Inflammatory macrophage treated with lipopolysaccharide for 1 hour (primary cell): ENCODE measurements at regions not wholly inside any gene's neighbourhood (a gene's known extent, or its start where the extent isn't known, plus 50 kb on each side); places are given as distances from the start of the nearest gene placed in this dataset.
"Not testable (repeated sequence)": the region's sequence is repeated elsewhere in the genome, so short reads cannot be mapped to it uniquely, and the experiment has no call there.

ENCODE experiments used
- DNase-seq, 2 donors: peaks; one replicate each; pipeline ENCODE4 v3.0.0-alpha.2; 2020 to 2022

DNA sequence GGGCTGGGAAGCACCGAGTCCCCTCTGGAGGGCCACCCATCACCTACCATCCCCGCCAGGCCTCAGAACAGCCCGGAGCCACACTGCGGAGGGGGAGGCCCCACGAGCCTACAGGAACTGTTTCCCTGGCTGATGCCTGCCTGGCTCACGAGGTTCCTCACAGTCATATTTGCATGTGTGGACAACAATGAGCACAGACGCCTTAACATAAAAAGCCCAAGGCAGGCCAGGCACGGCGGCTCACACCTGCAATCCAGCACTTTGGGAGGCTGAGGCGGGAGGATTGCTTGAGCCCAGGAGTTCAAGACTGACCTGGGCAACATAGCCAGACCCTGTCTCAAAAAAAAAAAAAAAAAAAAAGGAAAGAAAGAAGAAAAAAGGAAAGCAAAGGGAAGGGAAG, 125.9 kb downstream of the FAM53A start:
- no peak for DNase-seq

DNA sequence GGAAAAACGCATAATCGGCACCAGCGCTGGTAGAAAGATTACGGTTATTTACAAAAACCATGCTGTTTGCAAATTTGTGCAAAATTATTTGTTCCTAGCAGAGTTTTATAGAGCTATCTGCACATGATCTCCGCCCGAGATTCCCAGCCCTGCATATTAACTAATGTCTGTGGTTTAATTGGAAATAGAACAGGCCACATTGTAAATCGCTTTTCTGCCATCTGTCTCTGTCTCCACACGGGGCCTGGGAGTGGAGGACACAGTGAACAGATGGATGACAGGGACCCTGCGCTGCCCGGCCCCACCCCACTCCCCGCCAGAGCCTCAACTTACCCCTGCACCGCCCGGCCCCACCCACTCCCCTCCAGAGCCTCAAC, 126.9 kb downstream of the FAM53A start:
- no peak for DNase-seq

DNA sequence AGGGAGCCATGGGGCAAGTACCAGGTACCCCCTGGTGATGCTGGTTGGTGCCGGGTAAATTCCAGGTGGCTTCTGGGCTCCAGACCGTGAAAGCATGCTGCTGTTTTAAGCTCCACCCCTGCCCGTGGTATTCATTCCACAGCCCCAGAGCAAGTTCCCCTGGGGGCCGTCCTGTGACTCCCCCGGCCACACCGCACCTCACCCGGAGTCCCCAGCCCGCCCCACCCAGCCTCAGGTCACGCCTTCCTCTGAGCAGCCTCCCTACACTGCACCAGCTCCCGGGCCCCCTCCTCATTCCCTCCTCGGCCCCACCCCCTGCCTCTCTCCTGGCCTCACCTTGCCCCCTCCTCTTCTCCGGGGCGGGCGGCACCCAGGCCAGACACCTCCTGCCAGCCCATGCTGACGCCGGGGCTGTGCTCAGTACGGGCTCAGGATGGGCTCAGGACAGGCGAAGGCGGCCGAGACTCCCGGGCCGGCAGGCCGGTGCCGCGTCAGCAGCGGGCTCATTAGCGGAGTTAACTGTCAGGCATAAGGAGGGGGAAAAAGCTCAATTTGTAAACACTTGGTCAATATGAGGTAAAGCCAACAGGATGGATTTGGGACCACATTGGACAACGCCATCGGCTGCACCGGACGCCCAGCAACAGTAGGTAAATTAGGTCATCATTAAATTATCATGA, 127.4 kb downstream of the FAM53A start:
- no peak for DNase-seq

DNA sequence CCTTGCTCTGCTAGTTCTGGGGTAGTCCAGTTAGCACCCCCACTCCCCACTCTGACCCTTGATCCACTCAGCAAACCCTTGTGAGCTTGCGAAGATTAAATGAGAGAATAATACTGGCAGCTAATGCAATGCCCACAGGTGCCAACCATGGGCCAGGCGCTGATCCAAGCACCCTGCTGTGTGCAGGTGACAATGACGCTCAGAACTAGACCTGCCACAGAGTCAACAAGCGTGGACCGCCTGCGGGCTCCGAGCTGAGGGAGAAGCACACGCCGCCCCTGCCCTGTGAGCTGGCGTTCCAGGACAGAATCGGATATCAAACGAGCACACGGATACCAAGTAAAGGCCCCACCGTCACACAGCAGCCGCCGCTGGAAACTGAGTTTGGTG, 129.2 kb downstream of the FAM53A start:
- no peak for DNase-seq

DNA sequence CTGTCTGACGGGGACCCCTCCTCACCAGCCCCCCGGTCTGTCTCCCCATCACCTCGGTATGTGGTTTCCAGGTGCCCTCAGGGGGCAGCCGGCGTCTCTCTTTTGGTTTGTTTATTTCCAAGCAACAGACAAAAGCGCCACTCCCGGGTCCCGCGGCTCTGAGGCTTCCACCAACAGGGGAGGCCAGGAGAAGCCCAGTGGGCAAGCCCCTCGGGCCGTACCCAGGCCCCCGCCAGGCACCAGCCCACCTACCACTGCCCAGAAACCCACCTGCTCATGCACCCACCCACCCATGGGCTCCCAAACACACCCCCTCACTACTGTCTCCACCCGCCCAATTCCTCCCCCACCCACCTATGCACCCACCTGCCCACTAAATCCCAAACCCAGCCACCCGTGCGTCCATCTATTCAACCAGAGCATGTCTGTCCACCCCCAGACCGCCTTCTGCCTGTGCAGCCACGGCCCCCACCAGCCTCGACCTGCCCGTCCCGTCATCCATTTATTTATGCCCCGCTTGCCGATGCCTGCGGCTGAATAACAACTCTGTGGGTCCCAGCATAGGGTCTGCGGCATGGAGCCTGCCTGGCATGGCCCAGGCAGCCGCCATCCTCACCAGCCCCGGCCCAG, 129.8 kb downstream of the FAM53A start:
- no peak for DNase-seq

DNA sequence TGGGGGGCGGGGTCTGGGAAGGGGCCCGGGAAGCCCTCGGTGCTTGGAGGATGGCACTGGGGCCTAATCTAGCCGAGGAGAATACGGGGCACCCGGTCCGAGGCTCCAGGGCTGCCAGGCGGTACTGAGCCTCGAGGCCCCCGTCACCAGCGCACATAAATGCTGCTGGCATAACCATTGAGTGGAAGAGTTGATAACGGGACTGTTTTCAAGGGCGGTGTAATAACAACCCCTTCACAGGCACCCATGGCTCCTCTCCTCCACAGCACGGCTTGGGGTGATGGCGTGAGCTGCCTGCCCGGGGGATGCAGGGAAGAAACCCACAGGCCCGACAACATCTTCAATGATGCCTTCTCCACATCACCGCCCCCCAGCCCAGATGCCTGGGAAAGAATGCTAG, 130.7 kb downstream of the FAM53A start:
- no peak for DNase-seq

DNA sequence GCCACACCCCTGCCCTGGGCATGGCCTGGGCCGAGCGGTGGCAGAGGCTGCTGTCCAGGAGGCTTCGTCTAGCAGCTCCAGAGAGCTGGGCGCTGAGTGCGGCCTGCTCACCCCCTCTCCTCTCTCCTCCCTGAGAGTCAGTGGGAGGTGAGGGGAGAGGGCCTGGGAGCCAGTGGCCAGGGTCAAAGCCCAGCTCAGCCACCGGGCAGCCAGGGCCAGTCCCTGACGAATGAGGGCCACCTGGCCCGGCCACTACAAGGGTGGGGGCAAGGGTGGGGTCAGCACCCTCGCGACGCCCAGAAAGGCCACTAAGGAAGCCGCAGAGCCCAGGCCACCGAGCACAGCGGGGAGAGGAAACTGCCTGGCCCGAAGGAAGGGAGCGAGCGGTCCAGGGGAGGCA, 131.7 kb downstream of the FAM53A start:
- no peak for DNase-seq

DNA sequence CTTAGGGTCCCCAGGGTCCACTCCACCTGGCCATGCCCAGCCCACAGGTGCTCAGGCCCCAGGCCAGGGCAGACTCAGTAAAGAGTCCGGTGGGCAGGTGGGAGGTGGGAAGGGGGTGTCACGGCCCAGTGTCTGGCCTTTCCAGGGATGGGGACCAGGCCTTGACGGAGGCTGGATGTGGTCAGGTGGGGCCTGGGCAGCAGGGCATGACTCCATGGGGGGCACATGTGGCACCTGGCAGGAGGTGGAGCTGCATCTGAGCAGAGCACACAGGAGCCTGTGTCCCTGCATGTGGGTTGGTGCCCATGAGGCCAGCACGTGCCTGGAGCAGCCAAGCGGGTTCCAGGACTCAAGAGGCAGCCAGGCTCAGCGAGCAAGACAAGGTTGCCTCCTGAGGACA, 132.9 kb downstream of the FAM53A start:
- no peak for DNase-seq

DNA sequence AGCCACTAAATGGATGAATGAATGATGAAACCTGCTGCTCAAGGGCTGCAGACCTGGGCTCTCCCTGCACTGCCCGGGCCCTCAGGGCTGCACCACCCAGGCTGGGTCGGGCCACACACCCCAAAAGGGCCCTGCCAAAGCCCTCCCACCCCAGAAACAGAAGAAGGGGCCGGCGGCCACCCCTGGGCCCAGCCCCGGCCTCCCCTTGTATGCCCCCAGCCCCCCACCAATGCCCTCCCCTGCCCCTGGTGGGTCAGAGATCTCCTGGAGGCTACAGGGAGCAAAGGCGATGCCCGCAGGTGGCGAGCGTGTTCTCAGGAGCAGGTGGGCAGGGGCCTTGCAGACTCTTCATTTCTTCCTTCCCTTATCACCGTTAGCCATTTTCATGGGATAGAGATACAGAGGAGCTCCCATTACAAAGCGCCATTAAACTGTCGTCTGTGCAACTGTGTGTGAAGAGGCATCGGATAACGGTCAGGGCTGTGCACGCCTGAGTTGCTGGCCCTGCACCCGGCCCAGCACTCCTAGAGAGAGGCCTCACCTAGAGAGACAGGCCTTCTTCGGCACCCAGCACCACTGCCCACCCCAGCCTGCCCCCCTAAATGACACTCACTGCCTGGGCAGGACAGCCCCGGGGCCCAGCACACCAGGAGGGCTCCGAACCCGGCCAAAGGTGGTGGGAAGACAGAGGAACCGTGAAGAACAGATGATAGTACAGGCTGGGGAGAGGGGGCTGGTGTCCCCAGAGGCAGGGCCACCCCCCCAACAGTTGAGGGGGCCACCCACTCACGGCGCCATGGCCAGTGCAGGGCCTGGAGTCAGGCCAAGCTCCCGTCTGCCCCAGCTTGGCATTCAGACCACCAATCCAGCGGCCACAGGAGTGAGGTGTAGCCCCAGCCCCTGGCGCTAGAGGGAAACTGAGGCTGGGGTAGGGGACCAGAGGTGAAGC, 133.7 kb downstream of the FAM53A start:
- no peak for DNase-seq

DNA sequence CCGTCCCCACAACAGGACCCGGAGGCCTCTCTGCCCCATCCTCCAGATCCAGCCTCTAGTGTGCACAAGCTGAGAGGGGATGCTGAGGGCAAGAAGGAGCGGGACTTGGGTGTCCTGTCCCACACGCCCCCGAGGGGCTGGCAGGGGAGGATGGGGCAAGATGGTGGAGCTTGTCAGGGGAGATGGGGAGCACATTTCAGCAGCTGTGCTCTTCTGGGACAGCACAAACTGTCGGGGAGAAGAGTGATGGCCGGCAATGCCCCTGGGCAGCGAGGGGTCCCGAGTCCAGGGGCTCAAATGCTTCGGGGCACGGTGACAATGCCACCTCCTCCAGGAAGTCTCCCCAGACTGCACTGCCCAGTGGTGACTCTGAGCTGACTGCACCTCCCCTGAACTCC, 134.5 kb downstream of the FAM53A start:
- DNase-seq: no peak

DNA sequence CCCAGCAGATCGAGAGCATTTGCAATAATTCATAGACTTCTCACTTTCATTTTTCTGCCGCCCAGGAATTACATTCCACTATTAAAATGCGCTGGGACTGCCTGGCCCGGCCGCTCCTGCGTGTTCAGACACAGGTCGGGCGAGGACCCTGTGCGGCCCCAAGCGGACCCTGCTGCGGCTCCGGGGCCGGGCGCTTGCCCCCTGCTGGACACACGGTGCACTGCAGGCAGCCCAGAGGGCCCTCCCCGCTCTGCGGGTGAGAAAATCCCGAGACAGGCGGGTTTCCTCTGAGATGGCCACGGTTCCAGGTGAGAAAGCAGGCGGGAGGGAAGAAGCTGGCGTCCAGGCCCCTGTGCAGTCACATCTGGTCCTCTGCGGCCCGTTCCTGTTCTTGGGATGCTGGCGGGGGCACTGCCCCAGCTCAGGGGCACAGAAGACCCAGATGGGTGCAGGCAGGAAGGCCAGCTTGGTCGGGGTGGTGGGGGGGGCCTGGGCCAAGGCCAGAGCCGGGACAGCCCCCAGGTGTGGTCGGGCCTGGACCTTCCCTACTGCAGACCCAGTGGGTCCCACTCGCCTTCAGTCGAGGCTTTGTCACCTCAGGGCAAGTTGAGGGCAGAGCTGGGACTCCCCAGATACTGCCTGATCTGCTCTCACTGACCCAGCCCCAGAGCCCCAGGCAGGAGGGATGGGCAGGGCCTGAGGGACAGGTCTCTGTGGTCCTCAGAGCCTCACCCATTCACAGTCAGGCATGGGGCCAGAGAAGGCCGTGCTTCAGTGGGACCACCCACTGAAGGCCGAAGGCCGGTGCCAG, 135.1 kb downstream of the FAM53A start:
- DNase-seq: peak in 1 of 2 donors; percentile 33

DNA sequence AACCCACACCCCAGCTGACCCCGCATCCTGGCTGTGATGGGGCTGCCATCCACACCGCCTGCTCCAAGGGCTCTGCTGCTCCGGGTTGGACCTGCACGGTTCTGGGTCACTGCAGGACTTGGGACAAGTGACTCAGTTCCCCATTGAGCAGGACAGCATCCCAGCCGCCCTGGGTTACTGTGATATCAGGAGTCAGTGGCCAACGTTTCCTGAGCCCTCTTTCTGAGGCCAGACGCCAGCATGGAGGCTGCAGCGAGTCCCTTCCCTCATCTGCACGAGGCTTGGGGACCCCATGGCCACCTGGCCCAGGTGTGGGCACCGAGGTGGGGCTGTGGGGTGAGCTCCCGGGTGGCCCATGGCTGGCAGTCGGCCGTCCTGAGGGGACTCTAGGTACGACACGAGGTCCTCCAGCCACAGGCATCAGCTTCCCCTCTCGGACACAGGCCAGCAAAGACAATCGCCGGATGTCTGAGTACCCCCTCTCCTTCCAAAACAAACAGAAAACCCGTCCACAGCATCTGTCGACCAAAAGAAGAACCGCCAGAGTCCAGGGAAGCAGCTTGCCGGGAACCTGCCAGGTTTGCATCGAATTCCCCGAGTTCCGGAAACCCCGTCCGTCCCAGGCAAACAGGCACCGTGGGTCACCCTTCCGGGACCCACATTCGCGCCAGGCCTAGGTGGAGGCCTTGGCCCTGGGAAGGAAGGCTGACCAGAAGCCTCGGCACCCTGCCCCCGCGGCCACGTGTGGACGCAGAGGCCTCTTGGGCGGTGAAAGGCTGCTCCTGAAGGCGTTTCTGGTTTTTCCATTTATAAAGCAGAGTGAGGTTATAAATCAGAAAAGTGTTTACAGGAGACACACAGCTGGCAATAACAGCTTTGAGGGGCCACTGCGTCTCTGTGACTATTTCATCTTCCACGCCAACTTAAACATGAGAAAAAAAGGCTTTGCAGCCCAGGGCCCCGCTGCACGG, 136.0 kb downstream of the FAM53A start:
- no peak for DNase-seq

DNA sequence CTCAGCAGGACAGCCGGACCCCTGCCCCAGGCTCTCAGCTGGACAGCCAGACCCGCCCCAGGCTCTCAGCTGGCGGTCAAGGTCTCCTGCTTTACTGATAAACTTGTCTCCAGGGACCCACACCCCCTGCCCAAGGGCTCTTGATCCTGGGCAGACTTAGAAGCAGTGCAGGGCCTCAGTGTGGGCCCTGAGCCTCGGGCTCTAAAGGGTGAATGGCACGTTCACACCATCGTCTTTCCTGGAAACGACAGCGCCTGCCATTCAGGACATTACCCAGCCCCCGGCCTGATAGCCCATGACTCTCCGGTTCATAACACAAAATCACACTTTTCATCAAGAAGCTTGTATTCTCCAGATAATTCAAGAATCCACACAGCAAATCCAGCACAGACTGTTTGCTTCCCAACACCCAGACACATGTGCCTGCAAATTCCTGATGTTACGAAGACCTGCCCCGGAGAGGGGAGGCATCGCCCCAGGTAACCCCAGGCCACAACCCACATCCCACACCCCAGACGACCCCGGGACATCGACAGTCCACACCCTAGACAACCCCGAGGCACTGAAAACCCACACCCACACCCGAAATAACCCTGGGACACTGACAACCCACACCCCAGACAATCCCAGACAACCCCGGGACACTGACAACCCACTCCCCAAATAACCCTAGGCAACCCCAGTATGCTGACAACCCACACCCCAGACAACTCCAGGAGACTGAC, 136.8 kb downstream of the FAM53A start:
- DNase-seq: no peak

DNA sequence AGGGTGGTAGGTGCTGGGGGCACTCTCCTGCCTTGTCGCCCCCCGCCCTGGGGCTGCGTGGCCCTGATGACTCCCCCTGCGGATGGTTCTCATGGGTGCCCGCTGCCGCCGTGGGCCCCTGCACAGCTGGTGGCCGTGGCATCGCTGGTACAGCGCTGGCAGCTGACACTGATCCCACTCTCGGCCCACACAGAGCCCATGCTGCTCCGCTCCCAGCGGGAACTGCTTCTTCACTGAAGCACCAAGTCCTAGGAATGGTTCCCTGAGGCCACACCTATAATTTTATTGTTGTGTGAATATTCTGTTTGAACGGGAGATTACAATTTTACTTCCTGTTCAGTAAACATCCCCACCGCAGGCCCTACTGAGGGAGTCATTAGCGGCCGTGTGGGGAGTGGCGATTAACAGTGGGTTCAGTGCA, 138.6 kb upstream of the NKX1-1 start:
- no peak for DNase-seq

DNA sequence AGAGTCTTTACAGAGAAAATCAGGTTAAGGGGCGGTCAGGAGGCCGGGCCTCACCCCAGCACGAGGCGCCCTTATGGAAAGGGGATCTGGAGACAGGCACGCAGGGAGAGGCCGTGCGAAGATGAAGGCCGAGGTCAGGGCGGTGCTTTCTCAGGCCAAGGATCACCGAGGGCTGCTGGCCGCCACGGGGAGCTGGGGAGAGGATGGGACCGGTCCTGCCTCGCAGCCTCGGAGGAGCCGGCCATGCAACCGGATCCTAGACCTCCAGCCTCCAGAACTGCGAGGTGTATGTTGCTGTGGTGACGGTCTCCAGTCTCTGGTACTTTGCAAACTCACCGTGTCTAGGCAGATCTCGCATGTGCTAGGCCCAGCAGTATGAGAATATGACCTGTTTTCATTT, 138.2 kb upstream of the NKX1-1 start:
- not testable (repeated sequence) for DNase-seq

DNA sequence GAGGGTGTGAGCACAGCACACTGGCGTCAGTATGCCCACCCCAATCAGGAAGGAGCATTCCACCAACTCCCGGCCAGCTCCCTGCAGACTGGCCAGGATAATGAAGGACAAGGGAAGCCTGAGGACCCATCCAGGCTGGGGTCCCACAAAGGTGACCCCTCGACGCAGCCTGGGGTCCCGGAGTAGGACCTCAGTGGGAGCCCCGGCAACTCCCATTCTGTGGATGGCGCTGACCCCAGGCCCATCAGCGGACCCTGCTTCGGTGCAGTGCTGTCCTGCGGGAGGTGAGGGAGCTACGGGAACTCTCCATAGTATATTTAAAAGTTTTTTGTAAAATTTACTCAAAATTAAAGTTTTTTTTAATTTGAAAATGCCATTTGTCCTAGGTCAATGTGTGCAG, 137.7 kb upstream of the NKX1-1 start:
- DNase-seq: no peak

DNA sequence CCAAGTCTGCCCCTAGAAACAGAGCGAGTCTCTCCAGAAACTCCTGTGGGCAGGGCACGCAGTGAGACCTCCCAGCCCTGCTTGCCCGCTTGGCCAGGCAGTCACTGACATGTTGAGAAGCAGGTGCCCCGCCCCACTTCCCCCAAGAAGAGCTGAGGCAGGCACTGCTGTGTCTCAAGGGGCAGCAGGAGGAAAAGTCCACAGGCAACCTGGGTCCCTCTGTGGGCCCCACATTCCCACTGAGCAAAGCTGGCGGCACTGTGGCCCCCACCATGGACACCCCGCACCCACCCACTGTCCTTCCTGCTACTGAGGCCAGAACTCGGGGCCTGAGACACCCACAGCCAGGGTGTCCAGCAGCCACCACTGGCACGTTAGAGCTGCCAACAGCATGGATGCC, 137.3 kb upstream of the NKX1-1 start:
- no peak for DNase-seq

DNA sequence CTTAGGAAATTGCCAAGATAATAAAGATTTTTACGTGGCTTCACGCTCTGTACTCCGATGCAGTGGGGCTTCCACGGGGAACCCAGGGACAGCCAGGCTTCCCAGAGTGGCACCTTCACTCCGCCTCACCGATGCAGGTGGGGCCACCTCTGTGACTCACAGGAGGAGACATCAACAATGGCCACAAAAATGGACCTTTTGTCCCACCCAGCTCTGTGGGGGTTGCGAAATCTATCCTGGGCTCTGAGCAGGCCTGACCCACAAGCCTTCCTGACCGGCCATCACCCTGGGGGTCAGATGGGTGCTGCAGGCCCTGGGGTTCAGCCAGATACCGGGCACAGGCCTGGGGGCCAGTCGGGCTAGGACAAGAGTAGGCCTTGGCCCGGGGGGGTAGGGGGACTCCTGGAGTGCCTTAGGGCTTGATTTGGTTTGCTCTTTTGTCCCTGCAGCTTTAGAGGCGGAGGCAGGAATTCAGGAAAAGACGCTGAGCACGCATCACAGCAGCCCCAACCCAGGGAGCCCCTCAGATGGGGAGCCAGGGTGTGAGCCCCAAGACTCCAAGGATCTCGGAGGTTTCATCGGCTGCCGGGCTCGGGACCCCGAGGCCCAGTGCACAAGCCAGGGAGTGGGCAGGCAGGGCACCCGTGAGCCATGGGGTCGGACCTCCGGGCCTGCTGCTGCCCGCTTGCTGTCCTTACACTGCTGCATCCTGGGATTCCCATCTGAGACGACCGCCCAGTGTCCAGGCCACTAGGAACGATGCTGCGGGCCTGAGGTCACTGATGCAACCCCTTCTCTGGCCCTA, 136.5 kb upstream of the NKX1-1 start:
- DNase-seq: no peak

DNA sequence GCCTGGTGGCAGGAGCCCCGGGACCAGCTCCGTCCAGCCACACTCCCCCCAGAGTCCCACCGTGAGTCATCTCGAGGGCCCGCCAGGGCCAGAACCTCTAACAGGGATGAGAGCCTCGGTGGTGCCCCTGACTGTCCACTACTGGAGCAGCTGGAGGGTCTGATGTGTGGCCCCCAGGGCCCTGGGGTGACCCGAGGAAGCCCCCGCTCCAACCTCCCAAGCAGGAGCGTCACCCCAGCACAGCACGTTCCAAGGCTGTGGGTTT, 135.9 kb upstream of the NKX1-1 start:
- DNase-seq: no peak

DNA sequence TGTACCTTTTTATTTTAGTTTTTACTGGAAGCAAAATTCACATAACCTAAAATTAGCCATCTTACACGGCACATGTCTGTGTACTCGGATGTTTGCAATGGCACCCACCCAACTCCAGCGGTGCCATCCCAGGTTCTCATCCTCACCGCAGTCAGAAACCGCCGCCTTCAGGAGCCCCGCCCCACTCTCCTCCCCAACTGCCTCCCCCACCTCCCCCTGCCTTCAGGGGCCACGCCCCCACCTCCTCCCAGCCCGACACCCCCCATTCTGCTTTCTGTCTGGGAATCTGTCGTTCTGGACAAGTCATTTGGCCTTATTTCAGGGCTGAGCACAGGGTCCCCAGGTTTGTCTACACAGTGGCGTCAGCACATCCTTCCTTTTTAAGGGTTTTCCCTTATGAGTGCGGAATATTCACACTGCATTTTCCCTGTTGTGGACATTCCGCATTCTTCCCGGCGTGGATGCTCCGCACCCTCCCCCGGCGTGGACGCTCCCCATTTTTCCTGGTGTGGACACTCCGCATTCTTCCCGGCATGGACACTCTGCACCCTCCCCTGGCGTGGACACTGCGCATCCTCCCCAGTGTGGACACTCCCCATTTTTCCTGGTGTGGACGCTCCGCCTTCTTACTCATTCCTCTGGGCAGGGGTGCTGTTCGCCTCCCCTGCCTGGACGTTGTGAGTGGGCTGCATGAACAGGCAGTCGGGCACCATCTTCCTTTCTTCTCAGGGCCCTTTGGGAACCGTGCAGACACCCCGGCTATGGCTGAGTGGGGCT, 135.4 kb upstream of the NKX1-1 start:
- DNase-seq: no peak
